Adrenal gland (tissue), 9 donors: ENCODE measurements at regions not wholly inside any gene's neighbourhood (a gene's known extent, or its start where the extent isn't known, plus 50 kb on each side); places are given as distances from the start of the nearest gene placed in this dataset.

ENCODE experiments used
- DNase-seq, 7 donors: peaks; one replicate each; pipeline ENCODE4 v3.0.0-alpha.2; 2019 to 2020
- H3K27ac ChIP-seq, 5 donors: fragments of 200-600 bp; sonication (generic) in 4 of 5; 1 replicate in 3 of 5; 2 replicates in 2 of 5; pipeline versions ENCODE4 v1.5.1 to v1.8.0; 2016 to 2020; ENCODE audit warnings: mild to moderate bottlenecking in 1 of 5
- H3K27me3 ChIP-seq: fragments of 200-600 bp; 2 replicates; pipeline ENCODE4 v1.8.0; 2021
- H3K36me3 ChIP-seq, 2 donors: fragments of 200-600 bp; replicated peaks in 1 of 2; 1 replicate in 1 of 2; 2 replicates in 1 of 2; pipeline versions ENCODE4 v1.5.1 to v1.8.0; 2018 to 2022
- H3K4me1 ChIP-seq, 2 donors: fragments of 200-600 bp; replicated peaks in 1 of 2; 1 replicate in 1 of 2; 2 replicates in 1 of 2; pipeline versions ENCODE4 v1.5.1 to v1.8.0; 2018 to 2021
- H3K4me3 ChIP-seq, 4 donors: fragments of 200-600 bp; sonication (generic) in 3 of 4; one replicate each; pipeline ENCODE4 v1.5.1; 2016 to 2018
- H3K9me3 ChIP-seq, 3 donors: fragments of 200-600 bp; sonication (generic) in 1 of 3; replicated peaks in 1 of 3; 1 replicate in 2 of 3; 2 replicates in 1 of 3; pipeline versions ENCODE4 v1.5.1 to v1.8.0; 2016 to 2021
- CTCF ChIP-seq, 6 experiments: fragments of 450-650 bp in 4 of 6; fragments of 200-600 bp in 2 of 6; sonication (generic) in 1 of 6; IDR thresholded peaks; 1 replicate in 5 of 6; 2 replicates in 1 of 6; pipeline versions ENCODE4 v1.5.1 to v1.8.0; 2016 to 2021; ENCODE audit warnings: antibody characterized with exemption in 6 of 6, mild to moderate bottlenecking in 2 of 6, moderate library complexity in 1 of 6
- POLR2A ChIP-seq, 2 donors: fragments of 450-650 bp; IDR thresholded peaks; one replicate each; pipeline ENCODE4 v1.6.1; 2017; ENCODE audit warnings: antibody characterized with exemption in 2 of 2, mild to moderate bottlenecking in 2 of 2, moderate library complexity in 1 of 2
- WGBS, 4 donors: extraction: QIAGEN DNeasy Blood & Tissue Kit in 2 of 4; methylation state at CpG; one replicate each; pipeline versions ENCODE4 v1.1.5 to v1.1.7; 2013 to 2017; 5-methylcytosine and 5-hydroxymethylcytosine counted together
- intact Hi-C, 2 donors: fragments of 100-400 bp; cut with DNase I; formaldehyde crosslinking; loops; one replicate each; pipeline versions ENCODE4 v1.14.1 to v1.15.0; 2022 to 2023
- donor health status: healthy with polysubstance abuse.
- donor health status: Bipolar disorder and iron deficiency.
- donor health status: DM: yes; HTN: yes; CAD: no.
- donor health status: DM: no; HTN: no; CAD: no.
- donor health status: DM: no; HTN: no; CAD: no.

GRCh38 chr12:75884465-75884985, 147.1 kb downstream of the PHLDA1 start:
- H3K27ac ChIP-seq = no peak overlapping the region
- no peak for TF ChIP-seq CTCF (IDR thresholded peaks at IDR 0.05)
- DNase-seq = no peak
- 70 to 81% (median 73%) methylated on average over 4 of the region's 4 CpGs for WGBS, 4 donors
- H3K4me3 ChIP-seq = no peak overlapping the region
- H3K36me3 ChIP-seq = no peaks in the 10 kb centered on the region
- intact Hi-C loops = no loop called here
- peaks cover 8 to 20% of the 10 kb centered on the region in 2 donors for H3K4me1 ChIP-seq
- H3K9me3 ChIP-seq = no peaks in the 10 kb centered on the region
- H3K27me3 ChIP-seq = no peaks in the 10 kb centered on the region

- H3K4me3 ChIP-seq = no peak overlapping the region
- no peaks in the 10 kb centered on the region for H3K9me3 ChIP-seq
- H3K36me3 ChIP-seq = no peaks in the 10 kb centered on the region
- intact Hi-C loops = no loop called here
- peaks cover 9 to 19% of the 10 kb centered on the region in 2 donors for H3K4me1 ChIP-seq
- TF ChIP-seq POLR2A (IDR thresholded peaks at IDR 0.05) = no peak
- no peak for TF ChIP-seq CTCF (IDR thresholded peaks at IDR 0.05)
- WGBS, 4 donors = 53 to 67% (median 64%) methylated on average over 3 of the region's 3 CpGs
- no peak overlapping the region for H3K27ac ChIP-seq
- no peak for DNase-seq
- no peaks in the 10 kb centered on the region for H3K27me3 ChIP-seq
Measured at GRCh38 chr12:75883241-75883640, 148.3 kb downstream of the PHLDA1 start.

- no peaks in the 10 kb centered on the region for H3K27me3 ChIP-seq
- no peaks in the 10 kb centered on the region for H3K9me3 ChIP-seq
- no peaks in the 10 kb centered on the region for H3K36me3 ChIP-seq
- no peak overlapping the region for H3K4me3 ChIP-seq
- TF ChIP-seq CTCF (IDR thresholded peaks at IDR 0.05) (no peak), POLR2A (IDR thresholded peaks at IDR 0.05) (no peak)
- DNase-seq = no peak
- WGBS, 4 donors = 29 to 36% (median 33%) methylated on average over 3 of the region's 3 CpGs
- H3K4me1 ChIP-seq = peaks cover 17 to 20% of the 10 kb centered on the region in 2 donors
- H3K27ac ChIP-seq = peak overlapping the region in 3 of 5 donors; percentile 13 to 47 (median 43)
- intact Hi-C loops = no loop called here
Measured at GRCh38 chr12:75882421-75882820, 149.2 kb downstream of the PHLDA1 start.

GRCh38 chr12:75881920-75882319, 149.7 kb downstream of the PHLDA1 start:
- Histone ChIP-seq H3K27me3 (no peaks in the 10 kb centered on the region), H3K36me3 (no peaks in the 10 kb centered on the region), H3K27ac (peak overlapping the region in 3 of 5 donors; percentile 43 to 48 (median 47)), H3K4me3 (no peak overlapping the region), H3K9me3 (no peaks in the 10 kb centered on the region), H3K4me1 (peaks cover 20 to 22% of the 10 kb centered on the region in 2 donors)
- intact Hi-C loops = no loop called here
- no peak for DNase-seq
- TF ChIP-seq CTCF (IDR thresholded peaks at IDR 0.05) = no peak
- TF ChIP-seq POLR2A (IDR thresholded peaks at IDR 0.05) = no peak
